HL-60 (cell line): ENCODE measurements at regions not wholly inside any gene's neighbourhood (a gene's known extent, or its start where the extent isn't known, plus 50 kb on each side); places are given as distances from the start of the nearest gene placed in this dataset.

ENCODE experiments used
- POLR2AphosphoS5 ChIP-seq: IDR thresholded peaks from 2 replicates; pipeline ENCODE4 v1.6.1; 2012; ENCODE audit warnings: low read depth
- SPI1 ChIP-seq: IDR thresholded peaks from 2 replicates; pipeline ENCODE4 v1.6.1; 2012; ENCODE audit warnings: low read depth, mild to moderate bottlenecking, borderline replicate concordance

GRCh38 chr7:130970196-130970595 is 236.2 kb upstream of the KLF14 start:
- TF ChIP-seq POLR2AphosphoS5 (no peak), SPI1 (no peak)
